Esophagus mucosa (tissue), 1 donor: ENCODE measurements at regions not wholly inside any gene's neighbourhood (a gene's known extent, or its start where the extent isn't known, plus 50 kb on each side); places are given as distances from the start of the nearest gene placed in this dataset.
A peak's percentile ranks its signal among the peaks of the same experiment; 100 is the strongest.
"Not testable (repeated sequence)": the region's sequence is repeated elsewhere in the genome, so short reads cannot be mapped to it uniquely, and the experiment has no call there.

ENCODE experiments used
- ATAC-seq: fragments of 200-7000 bp; cut with Tn5 transposase; one replicate; pipeline ENCODE4 v1.9.1; 2020
- donor health status: DM: yes; HTN: yes; CAD: no.

- ATAC-seq = not testable (repeated sequence)
Measured at GRCh38 chr9:63912451-63912850, 1372.6 kb downstream of the FOXD4L5 start.

DNA sequence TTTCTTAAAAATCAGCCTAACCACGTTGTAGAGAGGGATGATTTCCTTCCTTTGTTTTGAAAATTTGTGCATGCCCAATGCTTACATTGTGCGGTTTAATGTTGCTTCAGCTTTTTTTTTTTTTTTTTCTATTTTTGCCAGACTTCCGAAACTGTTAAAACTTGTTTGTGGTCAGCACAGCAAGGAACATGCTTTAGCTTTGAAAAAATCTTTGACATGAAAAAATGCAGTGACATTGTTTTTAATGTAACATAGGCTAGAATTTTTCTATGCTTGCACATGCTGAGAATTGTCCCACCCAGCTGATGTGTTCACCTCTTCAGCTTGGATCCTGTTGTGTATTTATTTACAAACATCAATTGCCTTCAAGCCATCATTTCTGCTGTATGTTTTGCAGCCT is 1375.9 kb downstream of the FOXD4L5 start:
- ATAC-seq = not testable (repeated sequence)

GRCh38 chr9:63899637-63900190 is 1385.3 kb downstream of the FOXD4L5 start:
- ATAC-seq = not testable (repeated sequence)

DNA sequence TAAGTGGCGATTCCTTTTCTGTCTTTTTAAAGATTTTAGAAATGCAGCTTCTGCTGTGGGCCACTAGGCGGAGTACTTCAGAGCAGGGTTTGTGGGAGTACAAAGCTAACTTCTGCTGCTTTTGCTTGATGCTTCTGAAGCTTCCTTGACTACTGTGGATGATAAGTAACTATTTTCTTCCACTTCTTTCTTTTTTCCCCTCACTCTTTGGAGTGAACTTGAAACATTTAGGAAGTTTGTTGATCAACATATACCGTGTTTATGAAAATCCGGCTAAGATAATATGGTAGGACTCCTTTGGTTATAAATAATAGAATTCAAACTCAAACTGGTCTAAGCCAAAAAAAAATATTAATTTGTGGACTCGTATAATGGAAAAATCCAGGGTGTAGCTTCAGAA is 1403.6 kb downstream of the FOXD4L5 start:
- ATAC-seq = not testable (repeated sequence)

- not testable (repeated sequence) for ATAC-seq
Measured at GRCh38 chr9:63876380-63876779, 1408.6 kb downstream of the FOXD4L5 start.

- no peak for ATAC-seq
Measured at GRCh38 chr9:63859475-63860215, 1425.4 kb downstream of the FOXD4L5 start.

GRCh38 chr9:63859090-63859474 is 1425.9 kb downstream of the FOXD4L5 start:
- ATAC-seq = not testable (repeated sequence)

GRCh38 chr9:63853140-63853751 is 1431.8 kb downstream of the FOXD4L5 start:
- not testable (repeated sequence) for ATAC-seq

DNA sequence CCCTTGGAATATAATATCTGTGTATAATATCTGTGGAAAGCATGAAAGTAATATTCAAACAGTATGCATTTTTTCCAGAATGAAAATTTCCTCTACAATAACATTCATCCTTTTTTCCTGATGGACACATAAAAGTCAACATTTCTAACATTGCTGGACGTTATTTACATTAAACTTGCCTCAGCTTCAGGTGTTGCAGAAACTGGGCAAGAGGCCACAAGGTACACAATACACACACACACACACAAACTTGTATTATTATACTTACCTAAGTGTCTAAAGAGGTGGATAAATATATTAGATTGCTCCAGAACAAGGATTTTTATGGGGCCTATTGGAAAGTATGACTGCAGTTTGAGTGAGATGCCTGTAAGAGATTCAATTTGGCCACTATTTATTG is 1460.2 kb downstream of the FOXD4L5 start:
- not testable (repeated sequence) for ATAC-seq

DNA sequence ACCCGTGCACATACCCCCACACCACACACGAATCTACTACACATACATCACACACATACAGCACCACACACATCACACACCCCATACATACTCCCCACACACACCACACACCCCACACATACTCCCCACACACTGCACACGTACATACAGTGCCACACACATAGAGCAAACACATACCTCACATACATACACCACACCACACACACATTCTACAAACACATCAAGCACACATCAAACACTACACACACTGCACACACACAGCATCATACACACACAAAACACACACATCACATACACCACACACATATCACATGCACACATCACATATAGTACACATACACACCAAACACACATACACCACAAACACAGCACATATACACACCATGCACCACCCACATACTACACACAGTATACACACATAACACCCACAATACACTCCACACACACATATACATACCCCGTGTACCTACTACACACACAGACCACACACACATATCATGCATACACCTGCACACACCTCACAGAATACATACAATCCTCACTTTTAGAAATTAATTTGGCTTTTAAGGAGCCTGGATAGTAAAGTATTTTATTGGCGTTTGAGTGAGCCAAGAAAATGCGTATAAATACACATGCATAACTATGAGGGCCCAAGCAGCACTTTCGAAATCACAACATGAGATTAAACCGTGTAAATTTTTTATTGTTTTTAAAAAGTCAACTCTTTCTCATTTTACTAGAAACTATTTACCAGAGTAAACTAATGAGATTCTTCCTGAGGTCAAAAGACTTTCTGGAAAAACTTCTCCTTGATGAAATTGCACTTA is 1461.4 kb downstream of the FOXD4L5 start:
- peak; percentile 83 for ATAC-seq

DNA sequence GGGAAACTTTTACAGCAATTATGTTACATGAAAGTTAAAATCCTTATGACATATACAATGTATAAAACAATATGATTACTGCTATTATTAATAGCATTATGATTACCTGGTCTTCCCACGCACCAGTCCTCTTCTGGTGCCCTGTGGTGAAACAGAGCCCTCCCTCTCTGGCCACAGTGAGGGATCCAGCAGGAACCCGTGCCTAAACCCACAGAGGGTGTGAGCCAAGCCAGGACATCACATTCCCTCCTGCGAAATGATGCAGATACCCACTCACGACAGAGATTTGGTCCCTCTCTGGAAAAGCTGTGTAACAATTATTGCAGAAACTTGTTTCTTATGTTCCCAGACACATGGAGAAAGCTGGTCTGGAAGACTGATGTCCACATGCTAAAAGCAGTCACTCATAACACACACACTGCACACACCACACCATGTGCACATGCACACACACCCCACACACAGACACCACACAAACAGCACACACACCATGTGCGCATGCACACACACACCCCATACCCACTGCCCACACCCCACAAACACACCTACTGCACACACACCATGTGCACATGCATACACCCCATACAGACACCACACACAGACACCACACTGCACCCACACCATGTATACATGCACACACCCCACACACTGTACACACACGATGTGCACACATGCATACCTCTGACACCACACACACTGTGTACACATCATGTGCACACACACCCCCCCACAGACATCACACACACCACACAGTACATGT is 1462.2 kb downstream of the FOXD4L5 start:
- peak; percentile 45 for ATAC-seq

GRCh38 chr9:63821293-63821692 is 1463.7 kb downstream of the FOXD4L5 start:
- not testable (repeated sequence) for ATAC-seq

- not testable (repeated sequence) for ATAC-seq
Measured at GRCh38 chr9:63820882-63821281, 1464.1 kb downstream of the FOXD4L5 start.

GRCh38 chr9:63820383-63820782 is 1464.6 kb downstream of the FOXD4L5 start:
- ATAC-seq = not testable (repeated sequence)

- ATAC-seq = peak; percentile 87
Measured at GRCh38 chr9:63817622-63818518, 1467.1 kb downstream of the FOXD4L5 start.

- ATAC-seq = peak; percentile 95
Measured at GRCh38 chr9:63816751-63817621, 1468.0 kb downstream of the FOXD4L5 start.

DNA sequence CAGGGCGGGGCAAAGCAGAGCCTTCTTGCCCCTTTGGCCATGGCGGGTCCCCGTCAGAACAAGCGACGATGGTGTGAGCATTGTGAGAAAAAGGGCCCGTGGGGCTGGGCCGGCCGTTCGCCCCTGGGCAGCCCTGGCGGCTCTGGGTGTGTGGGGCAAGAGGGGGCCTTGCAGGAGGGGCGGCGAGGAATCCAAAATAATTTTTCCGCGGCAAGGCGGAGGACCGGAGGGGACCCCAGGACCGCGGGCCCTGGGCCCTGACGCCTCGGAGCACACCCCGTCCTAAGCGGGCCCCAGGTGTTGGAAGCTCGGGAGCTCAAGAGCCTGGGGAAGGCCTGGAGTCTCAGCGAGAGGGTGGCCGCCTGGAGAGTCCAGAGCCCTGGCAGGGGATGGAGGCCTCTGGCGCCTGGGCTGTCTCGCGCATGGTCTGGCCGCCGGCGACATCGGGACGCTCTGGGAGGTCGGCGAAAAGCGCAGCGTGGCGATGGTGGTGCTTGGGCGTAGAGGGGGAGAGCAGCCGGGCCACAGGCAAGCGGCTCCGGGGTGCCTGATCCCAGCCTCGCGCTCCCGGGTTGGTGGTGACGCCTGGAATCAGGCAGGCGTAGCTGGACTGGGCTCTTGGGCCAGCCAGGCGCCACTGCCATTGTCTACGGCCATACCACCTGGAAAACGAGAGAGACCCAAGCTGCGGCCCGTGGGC is 1469.9 kb downstream of the FOXD4L5 start:
- not testable (repeated sequence) for ATAC-seq

DNA sequence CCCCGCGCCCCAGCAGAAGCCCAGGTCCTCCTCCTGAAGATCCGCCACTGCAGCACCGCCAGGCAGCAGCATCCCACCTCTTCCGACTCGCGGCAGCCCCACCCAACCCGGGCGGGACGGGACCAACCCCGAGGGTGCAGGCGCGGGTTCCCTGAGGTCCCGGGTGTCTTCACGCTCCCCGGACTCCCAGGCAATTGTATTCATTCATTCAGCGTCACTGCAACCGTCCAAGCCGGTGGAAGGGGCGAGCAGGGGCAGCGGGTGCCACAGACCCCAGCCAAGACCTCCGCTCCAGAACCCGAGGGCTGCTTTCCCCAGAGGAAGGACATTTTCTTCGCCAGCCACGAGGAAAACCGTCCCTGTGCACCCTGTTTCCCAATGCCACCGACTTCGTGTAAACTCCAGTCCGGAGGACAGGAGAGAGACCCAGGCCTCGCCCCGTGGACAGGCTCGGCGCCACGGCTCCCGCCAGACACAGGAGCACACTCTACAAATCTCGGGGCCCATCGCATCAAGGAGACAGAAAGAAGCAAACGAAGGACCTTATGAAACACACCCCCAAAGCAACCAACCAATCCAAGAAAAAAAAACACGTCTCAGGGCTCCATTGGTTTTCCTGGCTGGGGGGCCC is 1471.5 kb downstream of the FOXD4L5 start:
- not testable (repeated sequence) for ATAC-seq

GRCh38 chr9:63812822-63813221 is 1472.2 kb downstream of the FOXD4L5 start:
- peak; percentile 55 for ATAC-seq
